HepG2 (cell line): ENCODE measurements at regions not wholly inside any gene's neighbourhood (a gene's known extent, or its start where the extent isn't known, plus 50 kb on each side); places are given as distances from the start of the nearest gene placed in this dataset.

Experiments used
- ATAC-seq: fragments of 200-7000 bp; cut with Tn5 transposase; 3 replicates; pipeline ENCODE4 v1.9.1; 2020; ENCODE audit warnings: mild to moderate bottlenecking, moderate library complexity
- BruUV-seq: library from RNA; stranded (reverse); fragments of 400-500 nt; replicated peaks from 2 replicates; lab custom pipeline; 2021; lab: Mats Ljungman, UMichigan
- CTCF ChIA-PET: fragments of 300-600 bp; formaldehyde crosslinking; extraction: SDS; loops from one replicate; lab custom pipeline; 2021; ENCODE audit warnings: low total read pairs, inconsistent platforms, low intra/inter-chr PET ratio; lab: Yijun Ruan, JAX
- POLR2A ChIA-PET: fragments of 350-600 bp; sonication (Branson Sonifier 250); formaldehyde crosslinking; loops from one replicate; lab custom pipeline; 2020; ENCODE audit warnings: antibody characterized with exemption, inconsistent platforms; lab: Yijun Ruan, JAX
- DNase-seq: peaks from one replicate; pipeline ENCODE4 v3.0.0-alpha.2; 2015; ENCODE audit warnings: low spot score
- FAIRE-seq: peaks from 3 replicates; lab custom pipeline; 2011; peaks lifted over from hg19 to GRCh38; lab: Jason Lieb, UNC
- H2AFZ ChIP-seq: one replicate; pipeline ENCODE4 v1.6.1; 2011; ENCODE audit warnings: low read length, inconsistent platforms
- H3K27ac ChIP-seq: fragments of 300-600 bp; 3 replicates; pipeline ENCODE4 v1.8.0; 2011; ENCODE audit warnings: mixed run types, mild to moderate bottlenecking, mixed read lengths, low read length, inconsistent platforms; ENCODE audit not compliant: insufficient read depth; ENCODE audit errors: extremely low read length
- H3K27me3 ChIP-seq, 2 experiments: fragments of 200-600 bp in 1 of 2; 2 replicates in 1 of 2; 3 replicates in 1 of 2; pipeline versions ENCODE4 v1.6.0 to v1.8.0; 2011; ENCODE audit warnings: low read length in 2 of 2, mild to moderate bottlenecking in 2 of 2, moderate library complexity in 2 of 2, inconsistent platforms in 1 of 2; ENCODE audit not compliant: insufficient read depth in 2 of 2, control insufficient read depth in 1 of 2
- H3K36me3 ChIP-seq, 2 experiments: fragments of 200-600 bp in 1 of 2; replicated peaks in 1 of 2; 2 replicates in 1 of 2; 3 replicates in 1 of 2; pipeline versions ENCODE4 v1.5.1 to v1.8.0; 2011; ENCODE audit warnings: low read length in 2 of 2, inconsistent platforms in 1 of 2; ENCODE audit not compliant: insufficient read depth in 2 of 2, control insufficient read depth in 1 of 2
- H3K4me1 ChIP-seq: 2 replicates; pipeline ENCODE4 v1.5.1; 2012; ENCODE audit warnings: low read length, inconsistent platforms; ENCODE audit not compliant: insufficient read depth
- H3K4me2 ChIP-seq: 2 replicates; pipeline ENCODE4 v1.6.0; 2011; ENCODE audit warnings: low read depth, low read length, inconsistent platforms
- H3K4me3 ChIP-seq, 3 experiments: fragments of 200-600 bp in 1 of 3; sonication (generic), shearing (Covaris generic) in 1 of 3; replicated peaks in 1 of 3; 2 replicates each; pipeline ENCODE4 v1.5.1; 2011 to 2016; ENCODE audit warnings: low read length in 3 of 3, inconsistent platforms in 2 of 3, low read depth in 2 of 3, mild to moderate bottlenecking in 2 of 3, control low read depth in 1 of 3, mixed read lengths in 1 of 3; ENCODE audit not compliant: insufficient read depth in 1 of 3
- H3K79me2 ChIP-seq: one replicate; pipeline ENCODE4 v1.6.1; 2011; ENCODE audit warnings: low read length, inconsistent platforms; ENCODE audit not compliant: insufficient read depth
- H3K9ac ChIP-seq: 2 replicates; pipeline ENCODE4 v1.6.0; 2011; ENCODE audit warnings: mild to moderate bottlenecking, low read depth, low read length, inconsistent platforms; ENCODE audit not compliant: insufficient read depth
- H3K9me3 ChIP-seq: 2 replicates; pipeline ENCODE4 v1.5.1; 2012; ENCODE audit warnings: mild to moderate bottlenecking, low read length
- H4K20me1 ChIP-seq: 2 replicates; pipeline ENCODE4 v1.6.0; 2011; ENCODE audit warnings: inconsistent platforms, mild to moderate bottlenecking, low read length, moderate library complexity; ENCODE audit not compliant: insufficient read depth
- GFI1 ChIP-seq: sonication (generic); formaldehyde crosslinking; IDR thresholded peaks from 2 replicates; pipeline ENCODE4 v1.5.0; 2020; ENCODE audit warnings: missing genetic modification reagents, mild to moderate bottlenecking, borderline replicate concordance
- GTF3A ChIP-seq: sonication (generic); formaldehyde crosslinking; conservative IDR thresholded peaks from 2 replicates; pipeline ENCODE4 v1.4.0; 2020; ENCODE audit warnings: mild to moderate bottlenecking, missing genetic modification reagents
- HNRNPLL ChIP-seq: fragments of 200-400 bp; formaldehyde crosslinking; IDR thresholded peaks from 2 replicates; pipeline ENCODE4 v1.6.1; 2017; ENCODE audit warnings: mild to moderate bottlenecking, low read depth, low read length; ENCODE audit not compliant: poor library complexity, severe bottlenecking
- IKZF4 ChIP-seq: sonication (generic); formaldehyde crosslinking; IDR thresholded peaks from 2 replicates; pipeline ENCODE4 v1.5.1; 2020; ENCODE audit warnings: borderline replicate concordance, mild to moderate bottlenecking, low read depth, missing genetic modification reagents; ENCODE audit errors: not compliant biosample characterization
- IKZF5 ChIP-seq: IDR thresholded peaks from 2 replicates; pipeline ENCODE4 v1.6.1; 2018; ENCODE audit warnings: missing genetic modification reagents, mild to moderate bottlenecking, missing compliant biosample characterization
- MAF1 ChIP-seq: sonication (generic); formaldehyde crosslinking; IDR thresholded peaks from 2 replicates; pipeline ENCODE4 v1.5.0; 2020; ENCODE audit warnings: missing genetic modification reagents, borderline replicate concordance
- MEF2D ChIP-seq: sonication (generic); formaldehyde crosslinking; IDR thresholded peaks from 2 replicates; pipeline ENCODE4 v1.5.1; 2020; ENCODE audit warnings: mild to moderate bottlenecking, missing genetic modification reagents
- REPIN1 ChIP-seq: sonication (generic); formaldehyde crosslinking; IDR thresholded peaks from 2 replicates; pipeline ENCODE4 v1.8.0; 2022; ENCODE audit warnings: missing genetic modification reagents, low read depth, mild to moderate bottlenecking, borderline replicate concordance
- ZBTB38 ChIP-seq: sonication (generic); formaldehyde crosslinking; IDR thresholded peaks from 2 replicates; pipeline ENCODE4 v1.5.1; 2020; ENCODE audit warnings: mild to moderate bottlenecking, missing genetic modification reagents
- ZBTB42 ChIP-seq: sonication (generic); formaldehyde crosslinking; IDR thresholded peaks from 2 replicates; pipeline ENCODE4 v1.5.0; 2020; ENCODE audit warnings: mild to moderate bottlenecking, missing genetic modification reagents
- ZNF431 ChIP-seq: sonication (generic); formaldehyde crosslinking; IDR thresholded peaks from 2 replicates; pipeline ENCODE4 v1.9.0; 2022; ENCODE audit warnings: missing genetic modification reagents, low read depth, mild to moderate bottlenecking, borderline replicate concordance
- WGBS: methylation state at CpG from one replicate; pipeline ENCODE4 v1.1.6; 2017; ENCODE audit warnings: low lambda C conversion rate; 5-methylcytosine and 5-hydroxymethylcytosine counted together
- in situ Hi-C: cut with HindIII; loops from 2 replicates; pipeline ENCODE4 v1.10.0; 2017; ENCODE audit warnings: low pct_unique_long_range_greater_than_20kb; ENCODE audit not compliant: extremely low pct_ligation_motif_present
- intact Hi-C: fragments of 100-400 bp; cut with micrococcal nuclease; formaldehyde crosslinking; loops from one replicate; pipeline ENCODE4 v1.10.0; 2022; ENCODE audit not compliant: unreplicated experiment

- TF ChIP-seq IKZF5 (CRISPR knock-in tag) = no peak
- TF ChIP-seq IKZF4 (CRISPR knock-in tag) = no peak
- TF ChIP-seq GTF3A (CRISPR knock-in tag) = no peak
- TF ChIP-seq MAF1 (CRISPR knock-in tag) = no peak
- no peak for TF ChIP-seq REPIN1 (CRISPR knock-in tag)
- TF ChIP-seq ZNF431 (CRISPR knock-in tag) = no peak
- TF ChIP-seq MEF2D (CRISPR knock-in tag) = no peak
- TF ChIP-seq ZBTB42 (CRISPR knock-in tag) = no peak
Observed at GRCh38 chr15:61668444-61668843, 391.8 kb downstream of the VPS13C start (continued).

GRCh38 chr15:61661791-61662190 lies 398.5 kb downstream of the VPS13C start:
- no peak for FAIRE-seq
- Histone ChIP-seq H3K27me3 (peaks cover 0 to 3% of the 10 kb centered on the region in 2 experiments; a peak in 1 of 5 replicates), H3K4me2 (no peak overlapping the region), H3K9me3 (no peaks in the 10 kb centered on the region), H3K27ac (no peak overlapping the region), H3K9ac (no peak overlapping the region), H4K20me1 (no peaks in the 10 kb centered on the region), H2AFZ (no peak overlapping the region), H3K79me2 (no peaks in the 10 kb centered on the region), H3K4me1 (no peaks in the 10 kb centered on the region), H3K4me3 (no peak overlapping the region), H3K36me3 (no peaks in the 10 kb centered on the region)
- 0% methylated on average over 1 of the region's 1 CpG for WGBS
- POLR2A ChIA-PET = no interaction called here
- DNase-seq = no peak
- TF ChIP-seq GFI1 (CRISPR knock-in tag) (no peak), HNRNPLL (no peak), ZBTB38 (CRISPR knock-in tag) (no peak)
- in situ Hi-C loops = no loop called here
- no peak for ATAC-seq
- CTCF ChIA-PET = no interaction called here
- BruUV-seq = no TSS peak
- intact Hi-C loops = no loop called here
